ENCODE measurements at regions not wholly inside any gene's neighbourhood (a gene's known extent, or its start where the extent isn't known, plus 50 kb on each side); places are given as distances from the start of the nearest gene placed in this dataset.

- Histone ChIP-seq H3K9ac (replicated peaks; ENCODE audit: extremely low read depth, insufficient read depth, low read length) (no peak overlapping the region), H3K27ac (ENCODE audit: insufficient read depth, low read depth, low read length) (no peak overlapping the region), H3K9me3 (replicated peaks; ENCODE audit: control insufficient read depth, insufficient read depth, low read length) (peaks cover 3% of the 10 kb centered on the region), H3K4me2 (ENCODE audit: insufficient read depth, low read length) (no peak overlapping the region), H3K27me3 (ENCODE audit: control insufficient read depth in 2 of 2, insufficient read depth in 2 of 2, low read length in 2 of 2) (no peaks in the 10 kb centered on the region), H3K4me3 (replicated peaks in 1 of 3; ENCODE audit: insufficient read depth in 1 of 3, low read depth in 1 of 3, low read length in 3 of 3) (no peak overlapping the region), H3K9me1 (replicated peaks; ENCODE audit: control insufficient read depth, extremely low read depth, insufficient read depth, low read length) (no peaks in the 10 kb centered on the region), H2AFZ (ENCODE audit: low read depth, low read length) (no peak overlapping the region), H4K20me1 (replicated peaks; ENCODE audit: control insufficient read depth, extremely low read depth, insufficient read depth, low read length) (no peaks in the 10 kb centered on the region), H3K4me1 (ENCODE audit: control insufficient read depth, extremely low read depth, insufficient read depth, low read length) (no peaks in the 10 kb centered on the region), H3K36me3 (ENCODE audit: control insufficient read depth in 2 of 2, extremely low read depth in 1 of 2, insufficient read depth in 2 of 2, low read length in 2 of 2) (no peaks in the 10 kb centered on the region), H3K79me2 (ENCODE audit: control insufficient read depth, insufficient read depth, low read length) (no peaks in the 10 kb centered on the region)
- FAIRE-seq = no peak
- ChIA-PET CTCF (no interaction called here), POLR2A (no interaction called here)
- no TSS peak for BruUV-seq (replicated peaks)
- dilution Hi-C loops (cut with MboI; ENCODE audit: extremely low pct_ligation_motif_present, low sequenced_read_pairs) = no loop called here
- intact Hi-C loops (cut with micrococcal nuclease) = no loop called here
- TF ChIP-seq CTCF (IDR thresholded peaks at IDR 0.05; ENCODE audit: extremely low read depth in 1 of 2, insufficient read depth in 1 of 2, low read depth in 1 of 2, low read length in 2 of 2) (no peak), FOS (IDR thresholded peaks at IDR 0.05; ENCODE audit: borderline replicate concordance, insufficient read depth, low read length) (no peak), POLR2AphosphoS5 (IDR thresholded peaks at IDR 0.05; ENCODE audit: insufficient read depth, low read depth, low read length) (no peak), EZH2 (IDR thresholded peaks at IDR 0.05; ENCODE audit: borderline replicate concordance, low read depth, low read length, severe bottlenecking) (no peak), MAX (IDR thresholded peaks at IDR 0.05; ENCODE audit: insufficient read depth, insufficient read length) (no peak), POLR2A (IDR thresholded peaks at IDR 0.05; ENCODE audit: low read depth, low read length) (no peak), JUN (IDR thresholded peaks at IDR 0.05; ENCODE audit: borderline replicate concordance, insufficient read depth, insufficient read length, low read depth) (no peak), GATA2 (IDR thresholded peaks at IDR 0.05; ENCODE audit: insufficient read depth, insufficient read length, low read depth, low read length) (no peak), MYC (IDR thresholded peaks at IDR 0.05; ENCODE audit: low read depth, low read length) (no peak)
- no peak for DNase-seq (ENCODE audit: low read depth, low spot score)
These were observed 786.6 kb upstream of the TBX3 start for GRCh38 chr12:115470526-115470925.

Data from endothelial cell of umbilical vein (primary cell).